NCI-H2171 (cell line): ENCODE measurements at regions not wholly inside any gene's neighbourhood (a gene's known extent, or its start where the extent isn't known, plus 50 kb on each side); places are given as distances from the start of the nearest gene placed in this dataset.

ENCODE experiments used
- DNase-seq: peaks from one replicate; lab custom pipeline; 2025; lab: John Stamatoyannopoulos, UW

DNA sequence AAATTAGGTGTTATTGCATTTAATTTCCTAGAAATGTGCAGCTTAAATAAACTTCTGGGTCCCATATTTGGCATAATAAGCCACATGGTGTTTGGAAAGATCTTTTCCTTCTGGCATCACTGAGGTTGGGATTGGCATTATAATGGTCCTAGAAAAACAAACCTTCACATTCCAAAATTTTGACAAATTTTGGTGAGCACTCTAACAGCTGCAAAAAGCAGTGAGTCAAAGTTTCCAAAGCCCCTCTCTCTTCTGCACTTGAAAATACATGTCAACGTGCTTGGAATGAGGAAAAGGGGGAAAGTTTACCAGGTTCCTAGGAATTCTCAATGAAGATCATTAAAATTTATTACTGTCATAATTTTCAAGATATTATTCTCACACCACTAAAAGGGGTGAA lies 77.8 kb upstream of the STK17B start:
- DNase-seq: no peak

DNA sequence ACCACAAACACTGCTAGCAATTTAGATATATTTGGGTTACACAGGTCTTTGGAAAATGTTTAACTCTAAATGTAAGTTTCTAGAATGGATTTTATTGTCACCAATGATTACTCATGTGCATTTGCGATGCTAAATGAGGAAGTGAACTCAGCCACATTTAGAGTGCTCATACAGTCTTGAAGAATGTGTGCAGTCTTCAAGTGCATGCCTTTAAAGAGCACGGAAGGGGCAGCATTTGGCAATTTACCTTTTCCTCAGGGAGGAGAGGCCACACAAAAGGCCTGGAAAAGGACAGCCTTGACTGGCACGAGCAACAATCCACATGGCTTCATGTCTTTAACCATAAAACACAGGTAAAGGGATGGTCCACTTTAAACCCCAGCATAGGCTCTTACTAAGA lies 78.5 kb upstream of the STK17B start:
- DNase-seq: no peak

DNA sequence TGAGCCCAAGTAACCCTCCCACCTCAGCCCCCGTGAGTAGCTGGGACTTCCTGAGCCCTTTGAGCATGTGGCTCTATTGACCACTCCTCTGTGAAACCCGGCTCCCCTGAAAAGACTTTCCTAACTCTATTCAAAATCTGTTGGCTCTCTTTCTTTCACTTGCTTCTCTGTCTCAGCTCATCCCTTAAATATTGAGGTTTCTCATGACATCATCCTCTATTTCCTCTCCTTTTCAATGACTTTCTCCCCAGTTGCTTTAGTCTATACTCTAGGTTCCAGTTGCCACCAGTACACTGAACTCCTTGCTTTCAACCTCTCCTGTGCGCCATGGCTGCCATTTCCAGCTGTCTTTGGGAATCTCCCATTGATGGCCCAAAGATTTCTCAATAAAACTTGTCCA lies 79.8 kb upstream of the STK17B start:
- no peak for DNase-seq

DNA sequence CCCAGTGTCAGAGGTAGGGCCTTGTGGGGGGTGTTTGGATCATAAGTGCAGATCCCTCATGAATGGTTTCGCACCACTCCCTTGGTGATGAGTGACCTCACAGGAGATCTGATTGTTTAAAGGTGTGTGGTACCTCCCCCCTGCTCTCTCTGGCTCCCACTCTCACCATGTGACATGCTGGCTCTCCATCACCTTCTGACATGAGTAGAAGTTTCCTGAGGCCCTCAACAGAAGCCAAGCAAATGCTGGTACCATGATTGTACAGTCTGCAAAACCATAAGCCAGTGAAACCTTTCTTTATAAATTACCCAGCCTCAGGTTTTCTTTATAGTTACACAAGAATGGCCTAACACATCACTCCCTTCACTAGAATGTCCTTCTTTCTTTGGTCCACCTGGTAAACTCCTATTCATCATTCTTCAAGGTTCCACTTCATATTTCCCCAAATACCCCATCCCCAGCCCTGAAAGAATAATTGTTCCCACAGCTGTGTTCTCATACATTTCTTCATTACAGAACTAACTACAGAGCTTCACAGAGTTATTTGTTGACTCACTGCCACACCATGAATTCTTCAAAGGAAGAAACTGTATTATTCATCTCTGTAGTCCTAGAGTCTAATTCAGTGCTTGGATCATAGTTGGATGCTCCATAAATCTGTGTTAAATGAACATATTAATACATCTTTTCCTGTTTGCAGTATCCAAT lies 81.2 kb upstream of the STK17B start:
- no peak for DNase-seq

DNA sequence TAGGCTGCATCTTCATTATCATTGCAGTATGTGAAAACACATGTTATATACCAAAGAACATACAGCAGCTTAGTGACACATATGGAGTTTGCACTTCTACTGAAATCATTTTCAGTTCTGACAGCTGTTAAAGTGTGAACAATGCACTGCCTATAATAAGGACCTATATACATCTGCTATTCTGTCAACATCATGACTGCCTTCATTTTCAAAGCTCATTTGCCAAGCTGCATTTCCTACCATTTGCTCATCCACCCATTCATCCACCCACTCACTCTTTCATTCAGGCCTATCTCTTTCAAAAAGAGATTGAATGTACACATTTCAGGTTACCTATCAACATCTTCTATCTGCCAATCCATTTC lies 81.7 kb upstream of the STK17B start:
- DNase-seq: no peak

DNA sequence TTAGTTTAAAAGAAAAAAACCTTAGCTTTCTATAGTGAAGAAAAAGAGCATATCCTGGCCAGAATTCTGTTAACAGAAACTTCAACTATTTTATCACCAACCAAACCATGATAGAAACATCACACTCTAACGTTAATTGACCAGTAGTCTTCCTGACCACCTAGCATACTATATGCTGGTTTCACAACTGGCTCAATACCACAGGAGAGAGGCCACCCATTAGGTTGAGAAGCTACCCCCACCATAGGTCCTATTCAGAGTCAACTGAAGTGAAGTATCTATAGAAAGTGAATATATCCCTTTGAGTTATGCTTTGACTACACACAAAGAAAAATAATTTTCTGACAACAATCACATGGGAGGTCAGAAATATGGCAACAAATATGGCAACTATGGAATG lies 85.2 kb upstream of the STK17B start:
- DNase-seq: no peak

DNA sequence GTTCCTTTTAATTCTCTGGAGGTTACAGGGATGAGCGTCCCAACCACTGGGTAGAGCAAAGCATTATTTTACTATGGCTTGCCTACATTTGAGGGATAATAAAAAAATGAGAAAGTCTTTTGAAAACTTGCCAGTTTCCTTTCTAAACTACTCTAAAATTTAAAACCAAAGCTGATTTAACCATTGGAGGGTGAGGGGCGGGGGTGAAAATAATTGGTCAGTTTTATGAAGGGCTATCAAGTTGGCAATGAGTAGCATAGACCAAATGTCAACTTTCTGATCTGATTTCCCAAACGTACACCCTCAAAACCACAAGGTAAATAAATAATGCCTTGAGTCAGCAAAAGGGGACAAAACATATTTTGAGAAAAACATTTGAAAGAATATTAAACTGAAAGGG lies 85.7 kb upstream of the STK17B start:
- DNase-seq: no peak

DNA sequence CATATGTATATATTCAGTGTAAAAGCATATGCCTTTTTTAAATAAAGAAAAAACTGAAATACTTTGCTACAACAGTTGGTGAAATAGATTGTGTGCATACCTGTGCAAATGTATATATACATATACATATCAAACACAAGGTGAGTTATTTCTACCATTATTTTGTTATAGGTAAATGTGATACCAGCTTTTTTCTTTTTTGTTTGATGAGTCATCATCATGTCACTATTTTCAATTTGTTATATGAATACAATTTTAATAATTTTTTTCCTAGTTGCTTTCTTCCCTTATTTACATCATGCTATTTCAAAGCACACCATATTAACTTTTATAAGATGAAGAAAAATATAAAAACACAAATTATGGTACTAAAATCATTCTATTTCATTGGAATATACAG lies 87.0 kb upstream of the STK17B start:
- DNase-seq: no peak

DNA sequence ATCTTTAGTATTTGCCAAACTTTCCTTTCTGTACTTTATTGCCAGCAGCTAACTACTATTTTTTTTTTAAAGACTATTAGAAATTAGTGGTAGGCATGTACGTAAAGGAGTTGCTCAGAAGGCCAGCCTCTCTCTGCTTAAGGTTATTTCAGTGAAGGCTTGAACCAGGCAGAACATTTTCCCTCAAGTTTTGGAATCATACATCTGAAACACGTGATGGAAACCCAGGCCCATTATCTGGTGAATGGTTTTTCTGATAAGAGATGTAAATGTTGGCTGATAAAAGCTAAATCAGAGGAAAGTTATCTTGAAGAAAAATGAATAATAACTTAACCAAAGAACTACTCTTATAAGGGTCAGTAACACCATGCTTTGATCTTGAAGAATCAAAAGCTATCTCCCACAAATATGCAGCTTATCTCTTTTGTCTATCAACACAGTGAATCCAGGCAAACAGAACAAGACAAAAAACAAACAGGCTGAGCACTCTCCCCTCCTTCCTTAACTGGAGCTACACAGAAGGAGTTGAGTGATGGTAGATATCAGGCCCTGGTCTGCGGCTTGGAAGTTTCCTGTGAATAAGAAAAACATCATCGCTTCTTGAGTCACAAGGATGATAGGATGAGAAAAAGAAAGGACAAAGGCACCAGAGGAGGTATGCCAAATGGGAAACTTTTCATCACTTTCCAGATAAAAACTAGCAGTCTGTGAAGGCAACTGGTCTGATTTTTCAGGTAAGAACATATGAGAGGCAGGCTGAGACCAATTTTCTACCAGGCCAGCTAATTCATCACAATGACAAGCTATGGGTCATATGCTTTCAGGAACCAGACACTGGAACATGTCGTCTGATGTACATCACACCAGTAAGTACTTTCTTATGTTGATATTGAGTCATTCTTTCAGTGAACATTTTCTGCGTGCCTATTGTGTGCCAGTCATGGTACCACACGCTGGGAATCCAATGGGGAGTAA lies 88.4 kb upstream of the STK17B start:
- no peak for DNase-seq

DNA sequence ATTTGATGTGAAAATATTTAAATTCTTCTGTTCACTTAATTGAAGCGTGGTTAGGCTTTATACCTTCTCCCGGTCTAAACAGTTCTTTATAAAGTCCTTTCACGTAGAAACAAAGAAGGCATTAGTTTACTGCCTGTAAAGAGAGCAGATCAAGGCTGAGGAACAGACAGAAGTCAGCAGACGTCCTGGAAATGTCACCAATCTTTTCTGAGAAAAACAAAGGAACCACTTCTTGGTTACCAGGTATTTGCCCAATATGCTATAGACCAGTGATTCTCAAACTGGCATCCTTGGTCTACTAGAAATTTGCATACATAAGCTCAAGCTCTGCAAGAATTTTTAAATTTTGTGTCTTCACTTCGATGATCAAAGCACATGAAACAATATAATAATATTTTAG lies 89.2 kb upstream of the STK17B start:
- no peak for DNase-seq

DNA sequence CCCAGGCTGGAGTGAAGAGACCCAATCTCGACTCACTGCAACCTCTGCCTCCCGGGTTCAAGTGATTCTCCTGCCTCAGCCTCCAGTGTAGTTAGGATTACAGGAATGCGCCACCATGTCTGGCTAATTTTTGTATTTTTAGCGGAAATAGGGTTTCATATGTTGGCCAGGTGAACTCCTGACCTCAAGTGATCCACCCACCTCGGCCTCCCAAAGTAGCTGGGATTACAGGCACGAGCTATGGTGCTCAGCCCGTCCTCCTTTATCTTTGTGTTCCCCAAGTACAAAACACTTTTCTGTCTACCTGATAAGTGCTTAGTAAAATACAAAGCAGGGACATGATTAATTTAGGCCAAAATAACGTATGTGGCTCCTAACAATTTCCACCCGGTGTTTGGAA lies 91.2 kb upstream of the STK17B start:
- DNase-seq: no peak

DNA sequence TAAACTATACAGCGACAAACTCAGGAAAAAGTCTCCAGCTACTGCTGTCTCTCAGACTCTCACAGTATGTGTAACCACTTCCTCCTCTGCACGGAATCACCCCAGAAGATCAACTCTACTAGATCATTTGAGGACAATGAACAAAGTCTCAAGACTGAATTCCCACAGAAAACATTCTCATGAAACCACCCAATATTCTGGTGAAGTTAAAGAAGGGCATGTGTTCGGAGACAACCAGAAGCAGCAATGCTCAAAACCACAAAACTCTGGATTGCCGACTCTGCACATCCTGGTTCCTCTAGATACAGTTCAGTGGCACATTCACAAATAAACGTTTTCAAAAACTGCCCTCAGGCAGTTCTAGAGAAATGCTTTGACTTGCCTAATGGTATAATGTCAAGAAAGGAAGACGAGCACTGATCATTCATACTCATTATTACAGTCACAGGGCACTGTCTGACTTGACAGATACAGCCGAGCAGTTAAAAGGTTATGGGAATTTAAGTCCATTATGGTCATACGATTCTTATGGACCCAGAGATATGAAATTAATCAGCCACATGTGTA lies 91.9 kb upstream of the STK17B start:
- DNase-seq: no peak

DNA sequence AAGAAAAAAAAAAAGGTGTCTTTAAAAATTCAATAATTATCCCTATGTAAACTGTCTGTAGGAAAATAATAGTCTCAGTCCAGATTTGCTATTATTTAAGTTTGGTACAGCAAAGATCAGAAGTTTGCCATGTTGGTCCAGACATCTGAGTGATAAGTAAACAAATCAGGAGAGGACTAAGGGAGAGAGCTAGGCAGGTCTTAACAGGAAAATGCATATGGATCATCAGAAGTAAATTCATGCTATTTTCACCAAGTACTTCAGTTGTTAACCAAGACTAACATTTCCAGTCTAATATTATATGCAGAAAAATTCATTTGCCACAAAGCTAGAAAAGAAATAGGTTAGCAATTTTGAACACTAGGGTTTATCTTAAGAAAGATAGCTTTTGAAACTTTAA lies 95.0 kb upstream of the STK17B start:
- no peak for DNase-seq

DNA sequence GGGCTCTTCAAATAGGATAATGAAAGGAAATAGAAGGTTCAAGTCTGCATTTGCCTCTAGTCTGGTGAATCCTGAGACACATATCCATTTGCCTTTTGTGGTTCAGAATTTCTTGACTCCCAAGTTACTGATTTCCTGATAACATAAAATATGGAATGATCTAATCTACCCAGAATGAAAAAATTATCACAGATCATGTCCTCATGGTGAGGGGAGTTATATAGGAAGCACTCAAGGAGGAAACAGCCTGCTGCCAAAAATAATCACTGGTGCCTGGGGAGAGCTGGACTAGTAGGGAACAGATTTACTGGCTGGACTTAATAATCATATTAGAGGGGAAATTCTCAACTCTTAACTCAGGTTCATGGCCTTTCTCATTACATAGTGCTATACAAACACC lies 95.5 kb upstream of the STK17B start:
- DNase-seq: no peak

DNA sequence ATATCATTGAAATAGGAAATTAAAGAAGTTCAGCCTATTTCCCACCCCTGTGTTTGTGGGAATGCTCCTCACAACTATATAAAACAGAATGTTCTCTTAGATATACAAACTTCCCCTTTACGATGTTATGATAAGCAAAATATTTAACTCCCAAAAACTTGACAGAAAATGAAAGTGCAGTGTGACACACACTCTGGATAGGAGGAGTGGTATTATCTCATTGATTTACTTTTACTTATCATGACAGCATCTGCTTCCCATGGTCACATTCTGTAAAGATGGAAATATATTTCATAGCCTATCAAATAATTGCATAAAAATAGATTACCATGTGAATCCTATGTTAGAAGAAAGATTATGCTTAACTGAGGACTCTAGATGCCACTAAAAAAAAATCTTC lies 96.6 kb upstream of the STK17B start:
- DNase-seq: no peak

DNA sequence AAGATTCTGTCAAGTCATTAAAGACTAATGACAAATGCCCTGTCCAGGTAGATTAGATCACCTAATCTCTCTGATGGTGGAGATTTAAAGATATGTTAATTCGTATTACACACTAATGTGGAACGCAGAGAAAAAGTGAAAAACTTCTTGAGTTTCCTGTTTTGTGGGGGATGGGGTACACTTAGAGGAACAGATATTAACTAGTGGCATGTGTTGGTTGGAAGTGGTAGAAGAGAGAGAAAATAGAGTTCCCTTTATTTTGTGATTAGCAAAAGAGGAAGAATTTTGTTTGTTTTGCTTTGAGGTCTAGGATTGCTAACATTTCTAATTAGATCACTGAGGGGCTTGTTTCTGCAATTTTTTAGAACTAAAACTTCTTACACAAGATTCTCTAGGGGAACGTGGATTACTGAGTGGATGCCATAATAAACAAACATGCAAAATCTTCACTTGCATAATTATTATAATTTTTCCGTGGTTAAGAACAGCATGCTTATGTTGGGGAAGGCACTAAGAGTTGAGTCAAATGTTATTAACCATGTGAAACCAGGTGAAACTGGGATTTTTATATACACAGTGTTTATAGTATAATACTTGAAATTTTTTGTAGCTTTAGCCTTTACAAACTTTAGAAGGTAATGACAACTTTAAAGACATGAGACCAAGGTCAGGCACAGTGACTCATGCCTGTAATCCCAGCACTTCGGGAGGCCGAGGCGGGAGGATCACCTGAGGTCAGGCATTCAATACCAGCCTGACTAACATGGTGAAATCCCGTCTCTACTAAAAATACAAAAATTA lies 97.4 kb upstream of the STK17B start:
- DNase-seq: no peak

DNA sequence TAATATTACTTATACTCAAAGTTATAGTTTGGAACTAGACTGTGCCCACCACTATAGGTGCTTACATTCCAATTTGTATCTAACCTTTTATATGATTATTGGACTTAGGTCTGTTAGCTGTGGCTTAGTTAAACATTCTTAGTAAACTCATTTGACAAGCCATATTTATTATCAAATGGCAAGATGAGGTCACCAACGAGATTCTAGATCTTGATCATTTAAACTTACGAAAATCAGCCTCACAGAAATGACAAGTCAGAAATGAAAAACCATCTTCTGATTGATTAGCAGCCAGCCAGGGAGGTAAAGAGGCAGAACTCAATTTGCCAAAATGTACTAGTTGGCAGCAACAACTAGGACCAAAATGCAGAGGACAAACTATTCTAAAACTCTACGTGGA lies 100.4 kb upstream of the STK17B start:
- no peak for DNase-seq

DNA sequence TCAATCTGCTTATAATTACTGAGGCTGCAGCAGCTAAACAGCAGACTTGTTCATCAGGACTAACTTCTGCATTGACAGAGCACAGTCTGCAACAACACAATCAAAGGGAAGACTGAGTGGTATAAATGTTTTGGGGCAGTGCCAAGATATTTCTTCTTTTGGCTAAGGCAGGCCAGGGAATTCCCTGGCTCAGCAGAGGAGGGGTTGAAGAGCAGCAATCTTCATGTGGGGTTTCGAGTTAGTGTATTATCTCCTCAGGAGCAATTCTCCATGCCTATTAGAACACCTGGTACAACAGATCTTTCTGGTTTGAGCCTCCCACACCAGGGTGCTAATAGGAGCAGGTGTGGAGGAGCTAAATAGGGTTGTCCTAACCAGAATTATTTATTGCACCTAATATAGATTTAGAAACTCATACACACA lies 103.0 kb upstream of the STK17B start:
- DNase-seq: no peak

DNA sequence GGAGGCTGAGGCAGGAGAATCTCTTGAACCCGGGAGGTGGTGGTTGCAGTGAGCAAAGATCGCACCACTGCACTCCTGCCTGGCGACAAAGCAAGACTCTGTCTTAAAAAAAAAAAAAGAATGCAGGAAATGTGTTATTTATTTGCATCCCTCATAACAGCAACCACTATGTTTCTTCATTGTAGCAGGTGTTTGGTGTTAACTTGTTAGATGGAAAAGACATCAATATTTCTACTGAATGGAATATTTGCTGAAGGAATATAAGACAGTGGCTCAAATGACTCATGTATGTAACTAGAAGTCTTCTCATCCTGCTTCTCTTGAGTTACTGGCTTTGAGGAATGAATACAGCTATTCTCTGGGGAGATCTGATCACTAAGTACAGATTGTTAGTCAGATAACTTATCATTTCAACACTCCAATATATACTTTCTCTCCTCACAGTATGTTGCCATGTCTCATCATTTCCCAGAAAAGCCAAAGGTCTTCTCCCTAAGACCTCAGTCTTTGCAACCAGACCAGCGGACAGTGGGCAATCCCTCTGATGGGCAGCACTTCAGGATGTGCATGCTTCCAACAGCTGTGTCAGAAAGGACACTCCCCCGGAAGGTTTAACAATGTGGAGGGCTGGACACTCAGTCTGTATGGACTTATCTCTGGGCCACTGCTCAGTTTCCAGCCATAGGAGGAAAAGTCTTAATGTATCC lies 104.4 kb upstream of the STK17B start:
- no peak for DNase-seq

DNA sequence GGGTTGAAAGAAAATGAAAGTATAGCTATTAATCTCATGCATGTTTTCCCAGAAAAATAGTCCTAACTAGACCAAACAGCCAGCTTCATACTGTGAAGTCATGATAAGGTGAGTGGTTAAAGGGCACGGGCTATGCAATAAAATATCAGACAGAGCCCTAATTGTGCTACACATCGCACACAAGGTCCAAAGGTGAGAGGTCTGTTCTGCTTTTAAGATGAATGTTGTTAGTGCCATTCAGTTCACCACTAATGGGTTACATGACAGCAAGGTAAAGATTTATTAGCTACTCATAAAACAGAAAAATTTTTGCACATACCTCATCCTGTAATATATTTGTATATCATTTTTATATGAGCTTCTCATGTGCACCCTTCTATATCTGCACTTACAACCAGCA lies 105.0 kb upstream of the STK17B start:
- DNase-seq: no peak

DNA sequence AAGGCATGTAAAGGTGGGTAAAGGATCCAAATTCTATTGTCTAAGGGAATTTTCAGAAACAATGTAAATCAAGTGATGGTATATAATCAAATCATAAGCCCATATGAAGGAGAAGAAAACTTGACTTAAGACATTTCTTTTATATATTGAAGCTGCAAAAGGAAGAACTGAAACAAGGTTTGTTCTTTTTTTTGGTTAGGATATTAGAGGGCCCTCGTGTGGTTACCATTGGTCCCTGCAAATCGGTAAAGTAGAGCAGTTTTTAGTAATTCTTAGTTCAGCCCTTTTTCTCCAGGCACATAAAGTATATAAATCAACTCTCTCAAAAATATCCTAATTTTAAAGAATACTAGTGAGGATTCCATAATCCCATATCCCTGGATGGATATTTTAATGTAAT lies 105.6 kb upstream of the STK17B start:
- DNase-seq: no peak

DNA sequence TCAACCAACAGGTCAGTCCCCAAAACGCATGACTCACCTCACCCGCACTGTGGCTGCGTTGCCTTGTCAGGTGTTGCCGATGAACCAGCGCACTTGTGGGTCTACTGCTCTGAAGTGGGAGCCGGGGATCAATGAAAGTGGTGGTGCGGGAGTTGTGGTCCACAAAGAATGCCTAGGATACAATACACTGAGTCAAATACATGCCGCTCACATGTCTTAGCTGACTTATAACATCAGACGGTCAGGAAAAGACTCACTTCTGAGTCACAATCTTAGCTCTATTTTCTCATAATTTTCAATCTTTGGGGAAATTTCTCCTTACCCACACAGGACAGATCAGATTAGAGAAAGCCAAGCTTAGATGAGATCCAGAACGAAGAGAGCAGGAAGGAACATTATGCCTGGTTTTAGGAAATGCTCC lies 107.1 kb upstream of the STK17B start:
- DNase-seq: no peak
